Neural cell (in vitro differentiated cells): ENCODE measurements at regions not wholly inside any gene's neighbourhood (a gene's known extent, or its start where the extent isn't known, plus 50 kb on each side); places are given as distances from the start of the nearest gene placed in this dataset.
"Not testable (repeated sequence)": the region's sequence is repeated elsewhere in the genome, so short reads cannot be mapped to it uniquely, and the experiment has no call there.

ENCODE experiments used
- CTCF ChIP-seq: fragments of 450-650 bp; IDR thresholded peaks from 2 replicates; pipeline ENCODE4 v1.5.1; 2014; ENCODE audit warnings: antibody characterized with exemption, mild to moderate bottlenecking, moderate library complexity; ENCODE audit not compliant: poor library complexity, severe bottlenecking
- TF ChIP-seq, protein P1 (sequence below): IDR thresholded peaks from 2 replicates; pipeline ENCODE4 v1.6.1; 2012; ENCODE audit warnings: borderline replicate concordance

DNA sequence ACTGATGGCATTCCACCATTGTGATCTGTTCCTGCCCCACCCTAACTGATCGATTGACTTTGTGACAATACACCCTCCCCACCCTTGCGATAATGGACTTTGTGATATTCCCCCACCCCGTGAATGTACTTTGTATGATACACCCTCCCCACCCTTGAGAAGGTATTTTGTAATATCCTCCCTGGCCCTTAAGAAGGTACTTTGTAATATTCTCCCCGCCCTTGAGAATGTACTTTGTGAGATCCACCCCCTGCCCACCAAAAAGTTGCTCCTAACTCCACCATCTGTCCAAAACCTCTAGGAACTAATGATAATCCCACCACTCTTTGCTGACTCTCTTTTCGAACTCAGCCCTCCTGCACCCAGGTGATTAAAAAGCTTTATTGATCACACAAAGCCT is 214.5 kb upstream of the KIF2B start:
- TF ChIP-seq, protein P1, sequence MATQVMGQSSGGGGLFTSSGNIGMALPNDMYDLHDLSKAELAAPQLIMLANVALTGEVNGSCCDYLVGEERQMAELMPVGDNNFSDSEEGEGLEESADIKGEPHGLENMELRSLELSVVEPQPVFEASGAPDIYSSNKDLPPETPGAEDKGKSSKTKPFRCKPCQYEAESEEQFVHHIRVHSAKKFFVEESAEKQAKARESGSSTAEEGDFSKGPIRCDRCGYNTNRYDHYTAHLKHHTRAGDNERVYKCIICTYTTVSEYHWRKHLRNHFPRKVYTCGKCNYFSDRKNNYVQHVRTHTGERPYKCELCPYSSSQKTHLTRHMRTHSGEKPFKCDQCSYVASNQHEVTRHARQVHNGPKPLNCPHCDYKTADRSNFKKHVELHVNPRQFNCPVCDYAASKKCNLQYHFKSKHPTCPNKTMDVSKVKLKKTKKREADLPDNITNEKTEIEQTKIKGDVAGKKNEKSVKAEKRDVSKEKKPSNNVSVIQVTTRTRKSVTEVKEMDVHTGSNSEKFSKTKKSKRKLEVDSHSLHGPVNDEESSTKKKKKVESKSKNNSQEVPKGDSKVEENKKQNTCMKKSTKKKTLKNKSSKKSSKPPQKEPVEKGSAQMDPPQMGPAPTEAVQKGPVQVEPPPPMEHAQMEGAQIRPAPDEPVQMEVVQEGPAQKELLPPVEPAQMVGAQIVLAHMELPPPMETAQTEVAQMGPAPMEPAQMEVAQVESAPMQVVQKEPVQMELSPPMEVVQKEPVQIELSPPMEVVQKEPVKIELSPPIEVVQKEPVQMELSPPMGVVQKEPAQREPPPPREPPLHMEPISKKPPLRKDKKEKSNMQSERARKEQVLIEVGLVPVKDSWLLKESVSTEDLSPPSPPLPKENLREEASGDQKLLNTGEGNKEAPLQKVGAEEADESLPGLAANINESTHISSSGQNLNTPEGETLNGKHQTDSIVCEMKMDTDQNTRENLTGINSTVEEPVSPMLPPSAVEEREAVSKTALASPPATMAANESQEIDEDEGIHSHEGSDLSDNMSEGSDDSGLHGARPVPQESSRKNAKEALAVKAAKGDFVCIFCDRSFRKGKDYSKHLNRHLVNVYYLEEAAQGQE: not testable (repeated sequence)
- not testable (repeated sequence) for TF ChIP-seq CTCF
